Hippocampal formation (tissue), 2 donors: ENCODE measurements at regions not wholly inside any gene's neighbourhood (a gene's known extent, or its start where the extent isn't known, plus 50 kb on each side); places are given as distances from the start of the nearest gene placed in this dataset.

Experiments used
- DNase-seq, 2 donors: peaks; one replicate each; lab custom pipeline; 2025; lab: John Stamatoyannopoulos, UW

- no peak for DNase-seq
Measured at GRCh38 chr9:108650826-108651225, 205.0 kb downstream of the ACTL7B start.

DNA sequence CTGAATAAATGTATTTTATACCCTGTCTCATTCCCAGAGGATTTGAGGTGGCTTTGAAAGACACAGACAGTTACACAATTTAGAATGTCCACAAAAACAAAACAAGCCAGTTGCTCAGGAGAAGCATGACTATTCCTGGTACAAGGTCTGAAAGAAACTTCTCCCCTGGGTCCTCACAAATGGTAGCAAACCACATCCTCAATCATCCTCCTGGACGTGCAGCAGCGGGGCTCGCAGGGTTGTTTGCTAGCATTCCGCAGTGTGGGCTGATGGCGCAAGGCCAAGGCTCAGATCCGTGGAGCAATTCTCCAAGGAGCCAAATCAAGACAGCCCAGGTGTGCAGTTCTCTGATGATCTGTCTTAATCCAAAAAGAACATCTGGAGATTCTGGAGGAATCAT, 210.3 kb downstream of the ACTL7B start:
- no peak for DNase-seq

- DNase-seq, result no peak
Measured at GRCh38 chr9:108643731-108644510, 211.9 kb downstream of the ACTL7B start.

DNA sequence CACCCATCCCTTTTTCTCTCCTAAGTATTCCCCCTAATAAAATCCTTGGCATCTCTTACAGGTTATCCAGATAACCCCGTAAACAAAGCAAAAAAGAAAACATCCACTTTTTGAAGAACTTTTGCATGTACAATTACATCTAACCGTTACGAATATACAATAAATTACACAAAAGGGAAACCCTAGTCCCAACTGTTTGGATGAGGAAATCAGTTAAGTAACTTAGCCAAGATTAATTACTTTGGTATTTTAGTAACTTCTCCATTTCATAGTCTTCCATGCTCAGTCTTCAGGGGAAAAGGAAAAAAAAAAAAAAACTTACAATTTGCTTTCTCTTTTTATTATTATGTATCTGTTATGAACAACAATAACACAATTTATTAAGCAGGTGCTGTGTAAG, 212.9 kb downstream of the ACTL7B start:
- DNase-seq, result no peak

DNA sequence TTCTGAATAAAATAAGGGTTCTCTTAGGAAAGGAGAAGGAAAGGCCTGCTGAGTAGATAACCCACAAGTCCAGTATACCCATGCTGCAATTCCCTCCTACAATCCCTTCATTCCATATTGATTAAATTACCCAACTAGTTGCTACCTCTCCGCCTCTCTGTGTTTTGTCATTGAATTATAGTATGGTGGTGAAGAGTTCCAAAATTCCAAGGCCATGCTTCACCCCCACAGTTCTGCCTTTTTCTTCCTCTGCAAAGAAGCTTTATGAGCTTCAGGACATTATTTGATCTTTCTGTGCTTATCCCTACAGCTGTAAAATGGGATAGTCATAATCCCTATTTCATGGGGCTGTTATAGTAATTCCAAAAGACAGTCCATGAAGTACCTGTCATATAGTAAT, 215.6 kb downstream of the ACTL7B start:
- no peak for DNase-seq

- no peak for DNase-seq
Measured at GRCh38 chr9:108639696-108640095, 216.1 kb downstream of the ACTL7B start.

DNA sequence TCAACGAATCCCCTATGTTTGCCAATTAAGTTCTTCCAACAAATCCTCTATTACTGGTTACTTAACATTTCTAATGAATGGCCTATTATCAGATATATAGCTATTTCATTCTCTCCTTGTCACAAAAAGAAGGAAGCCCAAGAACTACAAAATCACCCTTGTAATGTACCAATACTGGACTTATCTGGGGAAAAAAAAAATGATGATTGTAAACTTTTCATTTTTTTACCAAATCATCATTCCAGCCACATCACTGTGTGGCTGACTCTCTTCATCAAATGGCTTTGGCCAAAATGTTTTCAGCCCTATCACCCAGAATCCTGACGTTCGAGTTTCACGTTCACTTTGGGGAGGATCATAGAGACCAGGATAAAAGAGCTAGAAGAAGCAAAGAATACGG, 216.7 kb downstream of the ACTL7B start:
- no peak for DNase-seq

GRCh38 chr9:108637340-108637739, 218.4 kb downstream of the ACTL7B start:
- no peak for DNase-seq

GRCh38 chr9:108636013-108636412, 219.8 kb downstream of the ACTL7B start:
- no peak for DNase-seq

- no peak for DNase-seq
Measured at GRCh38 chr9:108634672-108635462, 220.9 kb downstream of the ACTL7B start.

DNA sequence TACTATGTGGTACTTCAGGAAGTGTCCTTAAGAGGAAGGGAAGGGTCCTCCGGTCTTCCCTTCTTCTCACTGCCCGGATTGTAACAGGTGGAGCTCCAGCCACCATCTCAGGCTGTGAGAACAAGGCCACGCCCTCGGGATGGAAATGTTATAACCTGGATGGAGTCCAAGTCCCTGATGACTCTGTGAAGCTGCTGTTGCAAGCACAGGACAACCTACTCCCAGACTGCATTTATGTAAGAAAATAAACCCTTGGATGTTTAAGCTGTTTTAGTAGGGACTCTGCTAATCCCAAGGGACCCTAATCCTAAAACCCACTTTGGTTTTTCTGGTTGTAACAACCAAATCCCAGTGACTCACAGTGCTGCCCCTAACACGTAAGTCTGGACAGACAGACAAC, 221.6 kb downstream of the ACTL7B start:
- DNase-seq, result no peak

DNA sequence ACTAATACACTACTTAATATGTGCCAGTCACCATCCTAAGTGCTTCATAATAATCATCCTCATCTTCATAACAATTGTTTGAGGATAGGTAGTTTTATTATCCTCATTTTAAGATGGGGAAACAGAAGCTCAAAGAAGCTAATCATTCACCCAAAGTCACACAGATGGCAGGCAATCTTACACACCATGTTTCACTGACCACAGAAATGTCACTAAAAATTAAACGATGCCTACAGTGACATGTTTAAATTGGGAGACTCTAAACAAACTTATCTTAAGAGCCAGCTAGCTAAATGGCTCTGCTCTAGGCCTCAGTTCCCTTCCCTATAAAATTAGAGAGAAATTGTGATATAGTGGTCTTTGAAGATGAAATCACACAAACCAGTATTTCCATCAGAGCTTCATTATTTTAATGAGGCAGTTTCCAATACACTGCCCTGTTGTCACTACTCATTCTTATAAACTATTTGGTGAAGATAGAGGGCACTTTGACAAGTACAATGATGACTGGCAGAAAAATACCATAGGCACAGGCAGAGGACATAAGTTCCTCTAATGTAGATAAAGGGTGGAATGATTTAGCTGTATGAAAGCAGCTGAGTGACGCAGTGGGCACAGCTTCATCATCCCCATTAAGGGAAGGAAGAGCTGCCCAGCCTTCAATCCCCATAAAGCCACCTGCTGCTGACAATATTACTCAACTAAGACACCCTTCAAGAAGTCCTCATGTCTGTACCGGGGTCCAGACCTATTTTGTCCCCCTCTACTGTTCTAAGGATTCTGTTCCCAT, 224.1 kb downstream of the ACTL7B start:
- no peak for DNase-seq

GRCh38 chr9:108628316-108628715, 227.5 kb downstream of the ACTL7B start:
- no peak for DNase-seq

DNA sequence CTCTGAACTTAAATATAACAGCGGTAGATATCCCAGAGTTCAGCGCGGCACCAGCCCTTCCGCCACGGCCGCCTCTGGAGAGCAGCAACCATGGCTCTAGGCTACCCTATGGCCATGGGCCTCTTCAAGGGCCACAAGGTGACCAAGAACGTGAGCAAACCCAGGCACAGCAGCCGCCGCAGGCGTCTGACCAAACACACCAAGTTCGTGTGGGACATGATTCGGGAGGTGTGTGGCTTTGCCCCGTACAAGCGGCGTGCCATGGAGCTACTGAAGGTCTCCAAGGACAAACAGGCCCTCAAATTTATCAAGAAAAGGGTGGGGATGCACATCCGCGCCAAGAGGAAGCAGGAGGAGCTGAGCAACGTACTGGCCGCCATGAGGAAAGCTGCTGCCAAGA, 229.0 kb downstream of the ACTL7B start:
- no peak for DNase-seq

DNA sequence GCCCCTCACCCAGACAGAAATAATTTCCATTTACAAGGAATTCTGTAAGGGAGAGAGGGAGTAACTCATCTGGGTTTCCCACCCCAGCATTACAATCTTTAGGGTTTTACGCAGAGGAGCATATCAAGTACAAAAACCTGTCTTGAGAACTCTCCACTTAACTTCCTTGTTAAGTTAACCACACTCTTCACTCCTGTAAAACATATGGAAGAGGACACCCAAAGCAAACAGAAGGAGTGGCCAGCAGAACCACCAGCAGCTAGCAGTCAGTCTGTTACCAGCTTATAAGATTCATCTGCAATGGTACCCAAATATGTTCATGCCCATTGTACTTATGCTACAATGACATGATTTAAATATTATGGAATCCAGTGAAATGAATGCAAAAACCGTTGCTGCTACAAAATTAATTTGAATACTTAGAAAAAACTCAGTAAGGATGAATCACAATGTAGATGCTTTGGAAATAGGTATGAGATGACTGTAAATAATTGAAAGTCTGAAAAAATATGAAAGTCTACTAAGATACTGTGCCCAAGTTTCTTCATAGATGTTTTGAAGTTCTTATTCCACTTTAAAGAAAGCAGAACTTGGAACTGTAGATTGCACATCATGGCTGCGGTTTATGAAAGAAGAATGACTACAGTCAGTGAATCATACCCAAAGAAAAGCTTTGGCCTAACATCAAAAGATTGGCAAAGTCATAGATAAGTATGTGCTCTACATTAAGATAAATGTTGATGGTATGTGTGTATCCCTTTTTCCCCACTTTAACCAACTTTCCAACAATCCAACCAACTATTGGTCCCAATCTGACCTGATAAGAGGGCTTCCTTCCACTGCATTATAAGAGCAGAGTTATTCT, 233.6 kb downstream of the ACTL7B start:
- DNase-seq, result no peak

DNA sequence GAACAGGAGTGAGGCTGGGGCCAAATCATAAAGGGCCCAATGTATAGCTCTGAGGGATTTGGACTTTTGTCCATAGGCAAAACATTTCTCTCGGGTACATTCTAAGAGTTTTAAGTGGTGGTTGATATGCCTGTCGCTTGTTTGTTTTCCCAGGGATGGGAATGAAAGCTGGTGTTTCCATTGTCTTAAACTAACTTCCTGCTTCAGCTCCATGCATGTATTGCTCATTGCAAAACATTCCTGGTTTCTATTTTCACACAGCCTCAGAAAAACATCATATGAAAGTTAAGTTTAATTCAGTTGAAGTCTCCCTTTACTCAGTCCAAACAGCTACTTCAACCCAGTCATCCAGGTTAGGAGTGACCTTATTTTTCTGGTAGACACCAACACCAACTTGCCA, 235.0 kb downstream of the ACTL7B start:
- DNase-seq, result no peak

- DNase-seq, result no peak
Measured at GRCh38 chr9:108618906-108619550, 236.8 kb downstream of the ACTL7B start.

GRCh38 chr9:108617676-108618075, 238.1 kb downstream of the ACTL7B start:
- no peak for DNase-seq

DNA sequence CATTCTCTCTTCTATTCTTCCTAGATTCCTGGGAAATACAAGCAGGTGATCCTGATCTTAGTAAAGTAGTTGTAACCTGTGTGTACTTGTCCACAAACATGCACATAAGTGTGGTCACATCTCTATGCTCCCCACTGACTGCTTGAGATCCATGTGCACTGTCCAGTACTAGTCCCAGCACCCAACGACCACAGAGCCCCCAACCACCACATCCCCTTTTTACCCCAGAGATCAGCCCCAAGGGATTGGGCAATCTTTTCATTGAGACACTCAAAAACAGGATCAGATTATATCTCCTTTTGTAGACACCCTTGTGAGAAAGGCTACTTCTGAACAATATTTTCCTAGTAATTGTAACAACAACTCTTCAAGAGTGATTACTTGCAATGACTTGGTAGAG, 240.6 kb downstream of the ACTL7B start:
- DNase-seq, result no peak

DNA sequence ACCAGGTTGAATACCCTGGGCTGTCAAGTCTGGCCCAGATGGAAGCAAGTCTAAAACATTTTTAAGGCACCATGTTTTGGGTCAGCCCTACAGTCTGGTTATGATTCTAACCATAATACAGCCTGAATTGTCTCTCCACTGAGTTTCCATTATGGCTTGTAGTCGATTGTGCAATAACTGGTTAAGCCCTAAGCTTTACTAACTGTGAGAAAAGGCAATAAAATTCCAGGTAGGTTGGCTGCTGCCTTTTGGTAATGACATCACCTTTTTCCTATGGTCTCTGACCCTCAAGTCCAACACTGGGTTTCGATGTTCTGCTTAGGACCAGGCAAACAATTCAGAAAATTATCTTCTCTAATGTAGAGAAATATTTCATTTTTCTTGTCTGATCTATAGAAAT, 243.3 kb downstream of the ACTL7B start:
- no peak for DNase-seq

GRCh38 chr9:108609897-108610253, 245.9 kb downstream of the ACTL7B start:
- no peak for DNase-seq
